MM.1S (cell line): ENCODE measurements at regions not wholly inside any gene's neighbourhood (a gene's known extent, or its start where the extent isn't known, plus 50 kb on each side); places are given as distances from the start of the nearest gene placed in this dataset.

ENCODE experiments used
- EZH2 ChIP-seq: fragments of 300-600 bp; sonication (generic); optimal IDR thresholded peaks from 2 replicates; pipeline ENCODE3; 2017; ENCODE audit warnings: low read depth, mild to moderate bottlenecking, antibody characterized with exemption, low read length, mixed read lengths
- EZH2phosphoT487 ChIP-seq: fragments of 300-600 bp; sonication (generic); IDR thresholded peaks from 2 replicates; pipeline ENCODE4 v1.6.1; 2018; ENCODE audit warnings: antibody characterized with exemption, low read length
- TF ChIP-seq, protein P1 (sequence below): fragments of 300-600 bp; sonication (generic); IDR thresholded peaks from 2 replicates; pipeline ENCODE4 v1.5.1; 2016; ENCODE audit warnings: antibody characterized with exemption, low read length, mixed read lengths

DNA sequence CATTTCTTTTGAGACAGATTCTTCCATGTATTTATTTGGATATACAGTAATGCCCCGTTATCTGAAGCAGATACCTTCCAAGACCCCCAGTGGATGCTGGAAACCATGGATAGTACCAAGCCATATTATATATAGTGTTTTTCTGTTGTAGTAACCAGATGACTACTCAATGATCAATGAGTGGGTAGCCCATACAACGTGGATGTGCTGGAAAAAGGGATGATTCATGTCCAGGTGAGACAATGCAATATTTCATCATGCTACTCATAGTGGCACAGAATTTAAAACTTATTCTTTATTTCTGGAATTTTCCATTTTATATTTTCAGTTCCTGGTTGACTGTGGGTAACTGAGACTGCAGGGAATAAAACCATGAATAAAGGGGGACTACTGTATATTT, 427.5 kb downstream of the METTL15 start:
- TF ChIP-seq, protein P1, sequence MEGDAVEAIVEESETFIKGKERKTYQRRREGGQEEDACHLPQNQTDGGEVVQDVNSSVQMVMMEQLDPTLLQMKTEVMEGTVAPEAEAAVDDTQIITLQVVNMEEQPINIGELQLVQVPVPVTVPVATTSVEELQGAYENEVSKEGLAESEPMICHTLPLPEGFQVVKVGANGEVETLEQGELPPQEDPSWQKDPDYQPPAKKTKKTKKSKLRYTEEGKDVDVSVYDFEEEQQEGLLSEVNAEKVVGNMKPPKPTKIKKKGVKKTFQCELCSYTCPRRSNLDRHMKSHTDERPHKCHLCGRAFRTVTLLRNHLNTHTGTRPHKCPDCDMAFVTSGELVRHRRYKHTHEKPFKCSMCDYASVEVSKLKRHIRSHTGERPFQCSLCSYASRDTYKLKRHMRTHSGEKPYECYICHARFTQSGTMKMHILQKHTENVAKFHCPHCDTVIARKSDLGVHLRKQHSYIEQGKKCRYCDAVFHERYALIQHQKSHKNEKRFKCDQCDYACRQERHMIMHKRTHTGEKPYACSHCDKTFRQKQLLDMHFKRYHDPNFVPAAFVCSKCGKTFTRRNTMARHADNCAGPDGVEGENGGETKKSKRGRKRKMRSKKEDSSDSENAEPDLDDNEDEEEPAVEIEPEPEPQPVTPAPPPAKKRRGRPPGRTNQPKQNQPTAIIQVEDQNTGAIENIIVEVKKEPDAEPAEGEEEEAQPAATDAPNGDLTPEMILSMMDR: no peak
- TF ChIP-seq EZH2 (no peak), EZH2phosphoT487 (no peak)
